H1 (cell line): ENCODE measurements at regions not wholly inside any gene's neighbourhood (a gene's known extent, or its start where the extent isn't known, plus 50 kb on each side); places are given as distances from the start of the nearest gene placed in this dataset.

Experiments used
- CTCF ChIA-PET: fragments of 300-600 bp; sonication (Branson Sonifier 250); formaldehyde crosslinking; loops from one replicate; lab custom pipeline; 2021; ENCODE audit not compliant: partially characterized antibody; lab: Charles Lee
- POLR2A ChIA-PET: fragments of 300-600 bp; sonication (Branson Sonifier 250); formaldehyde crosslinking; loops from one replicate; lab custom pipeline; 2021; ENCODE audit warnings: inconsistent platforms; ENCODE audit not compliant: partially characterized antibody; lab: Charles Lee
- DNase-seq, 2 experiments: peaks; one replicate each; pipeline versions ENCODE4 v3.0.0 to v3.0.0-alpha.2; 2010 to 2022; ENCODE audit warnings: low spot score in 2 of 2, low read depth in 1 of 2, mixed read lengths in 1 of 2
- FAIRE-seq: peaks from 2 replicates; lab custom pipeline; 2011; peaks lifted over from hg19 to GRCh38; lab: Jason Lieb, UNC
- H2AFZ ChIP-seq: 2 replicates; pipeline ENCODE4 v1.8.1; 2012; ENCODE audit warnings: low read length, inconsistent platforms
- H2AK5ac ChIP-seq: 2 replicates; pipeline ENCODE4 v1.6.1; 2013; ENCODE audit warnings: low read depth, low read length
- H2BK120ac ChIP-seq: replicated peaks from 2 replicates; pipeline ENCODE3; 2013; ENCODE audit warnings: low read depth, low read length, inconsistent platforms
- H2BK12ac ChIP-seq: 2 replicates; pipeline ENCODE4 v1.6.1; 2013; ENCODE audit warnings: low read depth, low read length
- H2BK15ac ChIP-seq: 2 replicates; pipeline ENCODE4 v1.6.1; 2013; ENCODE audit warnings: low read length
- H2BK20ac ChIP-seq: 2 replicates; pipeline ENCODE4 v1.6.1; 2013; ENCODE audit warnings: low read length
- H2BK5ac ChIP-seq: 2 replicates; pipeline ENCODE4 v1.6.1; 2013; ENCODE audit warnings: low read depth, low read length
- H3K14ac ChIP-seq: 2 replicates; pipeline ENCODE4 v1.6.1; 2013; ENCODE audit warnings: inconsistent platforms; ENCODE audit not compliant: insufficient read length
- H3K18ac ChIP-seq: 2 replicates; pipeline ENCODE4 v1.6.1; 2013; ENCODE audit warnings: low read length; ENCODE audit errors: extremely low read depth
- H3K23ac ChIP-seq: 2 replicates; pipeline ENCODE4 v1.6.1; 2013; ENCODE audit warnings: inconsistent platforms; ENCODE audit not compliant: insufficient read length
- H3K23me2 ChIP-seq: 2 replicates; pipeline ENCODE4 v1.6.1; 2013; ENCODE audit warnings: low read depth, low read length
- H3K27ac ChIP-seq: 2 replicates; pipeline ENCODE4 v1.6.1; 2011; ENCODE audit warnings: low read depth, low read length, inconsistent platforms
- H3K27me3 ChIP-seq, 4 experiments: replicated peaks in 1 of 4; 1 replicate in 1 of 4; 2 replicates in 3 of 4; pipeline versions ENCODE4 v1.6.1 to v1.8.1; 2011 to 2013; ENCODE audit warnings: low read length in 3 of 4, mild to moderate bottlenecking in 3 of 4, inconsistent platforms in 2 of 4, mixed read lengths in 2 of 4, moderate library complexity in 1 of 4; ENCODE audit not compliant: control insufficient read depth in 3 of 4, insufficient read depth in 3 of 4; ENCODE audit errors: extremely low read depth in 1 of 4
- H3K36me3 ChIP-seq, 4 experiments: 2 replicates each; pipeline versions ENCODE4 v1.6.1 to v1.8.1; 2011 to 2013; ENCODE audit warnings: mild to moderate bottlenecking in 4 of 4, low read length in 3 of 4, moderate library complexity in 2 of 4, control low read depth in 1 of 4, inconsistent platforms in 1 of 4; ENCODE audit not compliant: insufficient read depth in 4 of 4, control insufficient read depth in 2 of 4
- H3K4ac ChIP-seq: replicated peaks from 2 replicates; pipeline ENCODE3; 2013; ENCODE audit warnings: low read length, low read depth, mixed read lengths, inconsistent platforms; ENCODE audit not compliant: insufficient read length
- H3K4me1 ChIP-seq, 4 experiments: replicated peaks in 1 of 4; 1 replicate in 1 of 4; 2 replicates in 3 of 4; pipeline versions ENCODE4 v1.6.1 to v1.8.1; 2011 to 2013; ENCODE audit warnings: low read length in 3 of 4, inconsistent platforms in 2 of 4, mixed read lengths in 1 of 4; ENCODE audit not compliant: insufficient read depth in 4 of 4, control insufficient read depth in 3 of 4
- H3K4me2 ChIP-seq, 2 experiments: 2 replicates each; pipeline versions ENCODE4 v1.6.1 to v1.8.1; 2011 to 2013; ENCODE audit warnings: low read depth in 2 of 2, low read length in 2 of 2, control low read depth in 1 of 2, inconsistent platforms in 1 of 2, mild to moderate bottlenecking in 1 of 2; ENCODE audit not compliant: insufficient read depth in 1 of 2
- H3K4me3 ChIP-seq, 4 experiments: fragments of 200-600, 300-600 bp in 1 of 4; sonication (generic), shearing (Covaris generic), sonication (Bioruptor Twin) in 1 of 4; 2 replicates each; pipeline versions ENCODE4 v1.5.1 to v1.8.1; 2011 to 2016; ENCODE audit warnings: low read length in 4 of 4, low read depth in 3 of 4, control low read depth in 2 of 4, inconsistent platforms in 2 of 4, mild to moderate bottlenecking in 2 of 4, mixed read lengths in 1 of 4, moderate library complexity in 1 of 4; ENCODE audit not compliant: insufficient read depth in 2 of 4; ENCODE audit errors: extremely low read depth in 1 of 4
- H3K56ac ChIP-seq: replicated peaks from 2 replicates; pipeline ENCODE3; 2013; ENCODE audit warnings: low read depth, mild to moderate bottlenecking, mixed read lengths, low read length, inconsistent platforms; ENCODE audit not compliant: insufficient read length
- H3K79me1 ChIP-seq: 2 replicates; pipeline ENCODE4 v1.6.1; 2013; ENCODE audit warnings: low read depth, low read length, control low read depth
- H3K79me2 ChIP-seq, 2 experiments: 2 replicates each; pipeline versions ENCODE4 v1.6.1 to v1.8.1; 2012 to 2013; ENCODE audit warnings: low read length in 2 of 2, mild to moderate bottlenecking in 2 of 2, inconsistent platforms in 1 of 2; ENCODE audit not compliant: insufficient read depth in 2 of 2, control insufficient read depth in 1 of 2
- H3K9ac ChIP-seq, 4 experiments: replicated peaks in 1 of 4; 1 replicate in 1 of 4; 2 replicates in 3 of 4; pipeline versions ENCODE4 v1.6.1 to v1.8.1; 2011 to 2013; ENCODE audit warnings: low read depth in 3 of 4, low read length in 3 of 4, control low read depth in 2 of 4, mild to moderate bottlenecking in 2 of 4, moderate library complexity in 2 of 4, inconsistent platforms in 1 of 4; ENCODE audit errors: extremely low read depth in 1 of 4
- H3K9me3 ChIP-seq, 2 experiments: 2 replicates each; pipeline versions ENCODE4 v1.6.1 to v1.8.1; 2012 to 2013; ENCODE audit warnings: mild to moderate bottlenecking in 2 of 2, moderate library complexity in 2 of 2, control low read depth in 1 of 2, inconsistent platforms in 1 of 2, low read depth in 1 of 2, low read length in 1 of 2, mixed read lengths in 1 of 2; ENCODE audit not compliant: insufficient read depth in 2 of 2
- H4K20me1 ChIP-seq, 2 experiments: replicated peaks in 1 of 2; 2 replicates each; pipeline versions ENCODE3 to v1.8.1; 2011 to 2013; ENCODE audit warnings: inconsistent platforms in 2 of 2, low read length in 2 of 2, mild to moderate bottlenecking in 1 of 2; ENCODE audit not compliant: insufficient read depth in 2 of 2, control insufficient read depth in 1 of 2
- H4K5ac ChIP-seq: 2 replicates; pipeline ENCODE4 v1.6.1; 2013; ENCODE audit warnings: low read length, low read depth, mixed read lengths, inconsistent platforms; ENCODE audit not compliant: insufficient read length
- H4K8ac ChIP-seq: 2 replicates; pipeline ENCODE4 v1.8.0; 2013; ENCODE audit warnings: mild to moderate bottlenecking, moderate library complexity, low read length, inconsistent platforms; ENCODE audit not compliant: insufficient read depth; ENCODE audit errors: extremely low read depth
- H4K91ac ChIP-seq: replicated peaks from 2 replicates; pipeline ENCODE3; 2013; ENCODE audit warnings: low read length, mixed read lengths, inconsistent platforms; ENCODE audit not compliant: insufficient read length
- BCL11A ChIP-seq, 2 experiments: IDR thresholded peaks; one replicate each; pipeline ENCODE4 v1.6.1; 2011; ENCODE audit warnings: low read depth in 2 of 2, low read length in 2 of 2, mild to moderate bottlenecking in 2 of 2
- CHD2 ChIP-seq: IDR thresholded peaks from 2 replicates; pipeline ENCODE4 v1.6.1; 2012; ENCODE audit warnings: low read length, improper control_type of control experiment
- WGBS, 2 experiments: shearing (Covaris generic) in 1 of 2; methylation state at CpG; one replicate each; pipeline versions ENCODE4 v1.1.6 to v1.1.7; 2013 to 2015; ENCODE audit warnings: low lambda C conversion rate in 2 of 2, mixed read lengths in 2 of 2, inconsistent platforms in 1 of 2, low coverage in 1 of 2, missing lambda C conversion rate in 1 of 2; ENCODE audit not compliant: insufficient replicate concordance in 2 of 2, insufficient coverage in 1 of 2, insufficient read length in 1 of 2; ENCODE audit errors: extremely low coverage in 1 of 2, missing lambda C conversion rate in 1 of 2; 5-methylcytosine and 5-hydroxymethylcytosine counted together

- H3K23me2 ChIP-seq, result no peaks in the 10 kb centered on the region
- no peak overlapping the region for H4K8ac ChIP-seq
- H4K20me1 ChIP-seq, result no peaks in the 10 kb centered on the region
- H4K5ac ChIP-seq, result no peak overlapping the region
- H3K4me1 ChIP-seq, result no peaks in the 10 kb centered on the region
- DNase-seq (no peak), FAIRE-seq (no peak)
- no peak overlapping the region for H3K27ac ChIP-seq
- H3K4ac ChIP-seq, result no peak overlapping the region
- H2BK12ac ChIP-seq, result no peak overlapping the region
- WGBS, 2 experiments, result 93% methylated on average over 4 of the region's 4 CpGs; no CpG with 5 or more reads in 1 of the 2 experiments
- H3K4me3 ChIP-seq, result no peak overlapping the region
- H3K4me2 ChIP-seq, result no peak overlapping the region
- H3K56ac ChIP-seq, result no peak overlapping the region
- H3K23ac ChIP-seq, result no peak overlapping the region
- ChIA-PET POLR2A (no interaction called here), CTCF (no interaction called here)
- H2AK5ac ChIP-seq, result no peak overlapping the region
- H2BK5ac ChIP-seq, result no peak overlapping the region
- H3K9me3 ChIP-seq, result no peaks in the 10 kb centered on the region
- no peak overlapping the region for H4K91ac ChIP-seq
- no peak overlapping the region for H3K9ac ChIP-seq
- H2BK120ac ChIP-seq, result no peak overlapping the region
- no peak overlapping the region for H2BK20ac ChIP-seq
- H3K79me1 ChIP-seq, result no peaks in the 10 kb centered on the region
- no peaks in the 10 kb centered on the region for H3K79me2 ChIP-seq
- H3K27me3 ChIP-seq, result peaks cover 0 to 1% (median 0%) of the 10 kb centered on the region in 4 experiments; a peak in 1 of 7 replicates
- H3K14ac ChIP-seq, result no peak overlapping the region
- H2BK15ac ChIP-seq, result no peak overlapping the region
- no peak overlapping the region for H3K18ac ChIP-seq
- no peak overlapping the region for H2AFZ ChIP-seq
- H3K36me3 ChIP-seq, result no peaks in the 10 kb centered on the region
- no peak for TF ChIP-seq CHD2
- TF ChIP-seq BCL11A (IDR thresholded peaks at IDR 0.05; ENCODE audit: low read depth in 2 of 2, low read length in 2 of 2), result no peak
These were observed 717.6 kb upstream of the NOVA1 start for GRCh38 chr14:27315477-27315876.
